HG03565 (cell line): ENCODE measurements at regions not wholly inside any gene's neighbourhood (a gene's known extent, or its start where the extent isn't known, plus 50 kb on each side); places are given as distances from the start of the nearest gene placed in this dataset.
A peak's percentile ranks its signal among the peaks of the same experiment; 100 is the strongest.
"Not testable (repeated sequence)": the region's sequence is repeated elsewhere in the genome, so short reads cannot be mapped to it uniquely, and the experiment has no call there.

Source experiments
- ATAC-seq: cut with Tn5 transposase; IDR thresholded peaks from one replicate; pipeline ENCODE4 v1.9.1; 2021; ENCODE audit warnings: mild to moderate bottlenecking, moderate library complexity; ENCODE audit not compliant: unreplicated experiment

- no peak for ATAC-seq
Observed at GRCh38 chr2:81403508-81403907, 1099.0 kb upstream of the LRRTM1 start.

DNA sequence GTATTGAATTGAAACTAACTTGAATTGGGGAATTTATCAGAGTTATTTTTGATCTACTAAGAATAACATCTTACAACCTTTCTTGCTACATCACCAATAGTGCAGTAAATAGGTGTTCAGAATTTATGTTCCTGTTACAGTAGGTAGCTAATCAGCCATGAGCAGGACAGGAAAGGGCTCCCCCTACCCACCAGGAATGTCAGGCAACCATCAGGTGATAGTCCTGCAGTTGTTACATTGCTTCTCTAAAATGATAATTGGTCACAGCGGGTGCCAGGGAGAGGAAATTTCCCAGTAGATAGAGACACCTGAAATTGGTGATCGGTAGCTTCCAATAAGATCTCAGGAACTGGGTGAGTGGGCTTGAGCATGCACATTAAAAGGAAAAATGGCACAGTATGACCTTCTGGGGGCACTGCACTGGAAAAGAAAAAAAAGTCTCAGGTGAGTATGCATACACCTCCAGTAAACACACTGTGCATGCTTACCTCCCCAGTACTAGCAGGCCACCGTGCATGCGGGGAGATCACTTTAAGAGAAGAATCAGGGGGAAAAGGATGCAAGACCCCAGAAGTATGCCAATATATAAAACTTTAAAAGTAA lies 1092.0 kb upstream of the LRRTM1 start:
- ATAC-seq = no peak

GRCh38 chr2:81395746-81396145 lies 1091.2 kb upstream of the LRRTM1 start:
- no peak for ATAC-seq

- ATAC-seq = no peak
Observed at GRCh38 chr2:81389203-81389602, 1084.7 kb upstream of the LRRTM1 start.

DNA sequence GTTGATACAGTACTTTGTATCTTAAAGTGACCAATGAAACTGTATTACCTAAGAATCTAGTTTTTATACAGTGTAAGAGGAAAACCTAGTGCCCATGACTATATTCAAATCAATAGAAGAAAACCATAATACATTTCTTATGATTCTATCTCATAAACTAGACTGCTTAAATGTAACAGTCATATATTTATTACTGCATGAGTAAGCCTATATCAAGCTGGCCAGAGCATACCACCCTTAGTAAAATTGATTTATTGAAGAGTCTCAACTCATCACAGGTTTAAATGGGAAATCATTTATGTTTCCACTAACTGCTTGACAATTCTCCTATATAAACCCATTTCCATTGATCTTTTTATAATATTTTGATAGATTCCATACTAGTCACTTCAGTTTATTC lies 1059.2 kb upstream of the LRRTM1 start:
- ATAC-seq = no peak

GRCh38 chr2:81362468-81362867 lies 1057.9 kb upstream of the LRRTM1 start:
- not testable (repeated sequence) for ATAC-seq

- ATAC-seq = no peak
Observed at GRCh38 chr2:81355436-81355835, 1050.9 kb upstream of the LRRTM1 start.

DNA sequence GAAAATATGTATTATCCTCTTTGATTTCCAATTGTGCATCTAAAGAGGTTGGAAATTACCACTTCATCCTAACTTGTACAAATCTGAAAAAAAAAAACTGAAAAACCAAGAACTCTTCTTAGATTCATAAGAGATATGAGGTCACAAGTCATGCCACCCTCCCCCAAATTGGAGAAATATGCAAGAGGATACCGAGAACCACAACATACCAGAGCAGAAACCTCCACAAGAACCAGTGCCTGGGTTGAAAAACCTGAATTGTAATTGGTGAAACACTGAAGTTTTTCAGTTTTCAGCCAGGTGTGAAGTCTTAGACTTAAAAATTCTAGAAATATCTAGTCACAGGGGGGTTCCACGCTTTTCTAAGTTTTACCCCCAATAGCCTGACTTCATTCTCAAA lies 1029.5 kb upstream of the LRRTM1 start:
- no peak for ATAC-seq

DNA sequence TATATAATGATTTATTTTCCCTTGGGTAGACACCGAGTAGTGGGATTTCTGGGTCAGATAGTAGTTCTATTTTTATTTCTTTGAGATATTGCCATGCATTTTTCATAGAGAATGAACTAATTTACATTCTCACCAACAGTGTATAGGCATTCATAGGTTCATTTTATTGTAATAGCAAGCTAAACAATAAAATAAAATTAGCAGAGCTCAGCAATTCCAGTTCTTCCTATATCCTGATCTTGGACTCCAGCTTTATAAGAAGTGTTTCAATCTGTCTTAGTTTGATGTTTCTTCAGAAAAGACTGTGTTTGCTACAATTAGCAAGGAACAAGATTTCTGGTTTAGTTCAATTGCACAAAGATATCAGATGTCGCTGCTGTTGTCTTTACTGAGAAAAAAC lies 1024.4 kb upstream of the LRRTM1 start:
- ATAC-seq = no peak

DNA sequence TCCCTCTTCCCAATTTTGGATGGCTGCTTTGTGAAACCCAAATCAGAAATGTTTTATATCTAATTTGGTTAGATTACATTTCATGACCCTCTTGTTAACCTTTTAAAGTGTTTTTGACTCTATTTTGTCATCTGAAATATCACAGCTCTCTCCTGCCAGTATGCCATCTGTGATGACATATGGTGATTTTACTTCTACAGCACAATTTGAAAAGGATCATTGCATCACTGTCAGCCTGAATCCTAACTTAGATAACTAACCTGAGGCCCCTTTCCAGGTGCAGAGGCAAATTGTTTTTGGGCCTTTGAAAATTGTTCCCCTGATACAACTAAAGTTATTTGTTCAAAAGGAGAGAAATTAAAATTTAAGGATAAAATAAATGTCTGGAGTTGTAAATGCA lies 1023.4 kb upstream of the LRRTM1 start:
- no peak for ATAC-seq

DNA sequence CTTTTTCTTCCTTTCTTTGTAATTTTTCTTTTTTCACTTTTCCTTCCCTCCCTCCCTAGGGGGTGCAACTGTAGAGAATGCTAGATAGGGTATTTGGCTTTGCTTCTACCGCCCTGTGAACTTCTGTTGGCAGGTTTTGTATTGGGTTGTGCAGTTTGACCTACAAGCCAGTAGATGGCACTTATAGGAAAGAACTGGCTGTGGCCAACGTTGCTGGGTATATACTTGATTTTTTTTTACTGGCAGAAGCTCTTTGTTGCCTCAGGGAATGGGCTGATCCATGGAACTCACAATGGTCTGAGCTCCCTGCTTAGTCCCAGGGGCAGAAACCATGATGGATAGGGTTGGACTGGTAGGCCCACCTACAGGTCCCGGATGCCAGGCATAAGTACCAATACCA lies 1019.5 kb upstream of the LRRTM1 start:
- ATAC-seq = no peak

- ATAC-seq = no peak
Observed at GRCh38 chr2:81304154-81304830, 999.7 kb upstream of the LRRTM1 start.

- ATAC-seq = no peak
Observed at GRCh38 chr2:81303321-81303720, 998.8 kb upstream of the LRRTM1 start.

- ATAC-seq = no peak
Observed at GRCh38 chr2:81299841-81300240, 995.3 kb upstream of the LRRTM1 start.

DNA sequence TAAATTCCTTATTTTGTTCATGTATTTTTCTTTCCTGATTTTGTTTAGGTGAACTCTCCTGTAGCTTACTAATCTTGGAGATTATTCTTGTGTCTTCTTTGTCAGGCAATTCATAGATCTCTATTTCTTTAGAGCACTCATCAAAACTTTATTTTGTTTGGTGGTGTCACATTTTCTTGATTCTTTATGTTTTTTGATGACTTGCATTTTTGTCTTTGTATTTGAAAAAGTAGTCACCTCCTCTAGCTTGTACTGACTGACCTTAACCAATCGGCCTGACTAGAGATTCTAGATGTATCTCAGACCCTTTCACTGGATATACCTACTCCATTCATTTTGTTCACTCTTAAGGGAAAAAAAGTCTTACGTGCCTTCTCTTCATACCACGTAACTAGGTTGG lies 986.3 kb upstream of the LRRTM1 start:
- no peak for ATAC-seq

DNA sequence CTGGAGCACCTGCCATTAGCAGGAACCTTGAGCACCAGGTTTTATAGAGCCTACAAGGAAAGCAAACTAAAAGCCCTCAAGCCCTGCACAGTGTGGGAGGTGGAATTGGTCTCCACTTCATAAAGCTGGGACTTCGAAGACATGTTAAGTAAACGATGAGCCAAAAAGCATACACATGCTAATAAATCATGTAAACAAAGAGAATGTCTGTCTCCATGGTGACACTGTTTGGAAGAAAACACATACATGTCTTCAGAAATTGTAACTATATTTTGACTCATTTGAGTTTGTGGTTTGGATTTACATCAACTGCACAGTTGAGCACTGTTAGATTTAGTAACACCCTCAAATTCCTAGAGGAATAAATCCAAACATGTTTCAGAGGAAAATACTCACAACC lies 978.5 kb upstream of the LRRTM1 start:
- no peak for ATAC-seq

DNA sequence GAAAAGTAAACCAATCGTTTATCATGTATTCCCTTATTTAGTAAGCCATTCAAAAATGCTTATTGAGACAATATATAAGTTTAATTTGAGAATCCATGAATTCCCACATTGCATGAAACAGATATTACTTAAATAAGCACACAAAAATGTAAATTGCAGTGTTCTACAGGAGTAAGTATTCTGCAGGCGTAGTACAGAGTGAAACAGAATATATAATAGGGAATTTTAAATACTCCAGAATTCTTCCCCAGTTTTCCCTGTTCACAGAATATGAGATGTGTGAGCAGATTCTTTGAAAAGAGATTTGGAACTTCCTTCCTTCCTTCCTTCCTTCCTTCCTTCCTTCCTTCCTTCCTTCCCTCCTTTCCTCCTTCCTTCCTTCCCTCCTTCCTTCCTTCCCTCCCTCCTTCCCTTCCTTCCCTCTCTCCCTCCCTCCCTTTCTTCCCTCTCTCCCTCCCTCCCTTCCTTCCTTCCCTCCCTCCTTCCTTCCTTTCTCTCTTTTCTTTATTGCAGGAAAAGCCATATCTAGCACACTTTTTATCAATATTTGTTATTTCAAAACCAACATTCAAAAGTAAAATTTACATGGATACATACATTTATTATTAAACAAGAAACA lies 977.7 kb upstream of the LRRTM1 start:
- ATAC-seq = no peak

GRCh38 chr2:81276595-81276994 lies 972.0 kb upstream of the LRRTM1 start:
- ATAC-seq = no peak

GRCh38 chr2:81266106-81266505 lies 961.6 kb upstream of the LRRTM1 start:
- ATAC-seq = no peak

DNA sequence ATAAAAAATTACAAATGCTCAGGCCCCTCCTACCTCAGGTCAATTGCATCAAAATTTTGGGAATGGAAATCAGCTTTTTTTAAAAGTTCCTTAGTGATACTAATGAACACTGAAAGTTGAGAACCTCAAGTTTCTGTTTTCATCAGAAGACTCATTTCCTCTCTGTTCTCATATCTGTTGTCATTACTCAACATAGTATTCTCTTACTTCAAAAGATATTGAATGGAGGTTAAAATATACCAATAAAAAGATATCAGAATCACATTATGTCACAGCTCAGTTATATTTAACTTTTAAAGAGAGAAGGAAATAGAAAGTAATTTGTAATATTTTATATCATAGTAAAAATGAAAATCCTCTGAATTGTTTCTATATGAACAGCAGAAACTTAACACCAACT lies 959.4 kb upstream of the LRRTM1 start:
- ATAC-seq = no peak

GRCh38 chr2:81260320-81260719 lies 955.8 kb upstream of the LRRTM1 start:
- no peak for ATAC-seq

GRCh38 chr2:81250270-81250669 lies 945.7 kb upstream of the LRRTM1 start:
- ATAC-seq = peak; percentile 56

DNA sequence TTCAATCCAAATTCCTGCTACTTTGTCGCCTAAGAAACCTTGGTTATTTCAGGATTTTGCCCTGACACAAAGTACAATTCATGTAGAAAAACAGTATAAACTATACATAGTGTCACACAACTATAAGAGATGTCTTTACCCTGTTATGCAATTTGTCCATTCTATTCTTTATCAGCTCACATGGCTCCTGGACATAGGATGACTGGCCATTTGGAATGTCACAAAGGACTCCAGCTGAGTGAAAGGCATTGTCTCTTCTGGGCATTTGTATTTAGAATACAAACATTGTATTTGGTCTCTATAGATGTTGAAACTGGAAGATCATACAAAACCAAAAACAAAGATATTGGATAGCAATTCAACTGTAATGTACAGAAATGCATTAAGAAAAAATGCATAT lies 944.6 kb upstream of the LRRTM1 start:
- ATAC-seq = no peak
